GM18519 (cell line): ENCODE measurements at regions not wholly inside any gene's neighbourhood (a gene's known extent, or its start where the extent isn't known, plus 50 kb on each side); places are given as distances from the start of the nearest gene placed in this dataset.
"Not testable (repeated sequence)": the region's sequence is repeated elsewhere in the genome, so short reads cannot be mapped to it uniquely, and the experiment has no call there.

ENCODE experiments used
- ATAC-seq: cut with Tn5 transposase; IDR thresholded peaks from one replicate; pipeline ENCODE4 v1.9.1; 2021; ENCODE audit warnings: mild to moderate bottlenecking, moderate library complexity; ENCODE audit not compliant: unreplicated experiment, low FRiP score

DNA sequence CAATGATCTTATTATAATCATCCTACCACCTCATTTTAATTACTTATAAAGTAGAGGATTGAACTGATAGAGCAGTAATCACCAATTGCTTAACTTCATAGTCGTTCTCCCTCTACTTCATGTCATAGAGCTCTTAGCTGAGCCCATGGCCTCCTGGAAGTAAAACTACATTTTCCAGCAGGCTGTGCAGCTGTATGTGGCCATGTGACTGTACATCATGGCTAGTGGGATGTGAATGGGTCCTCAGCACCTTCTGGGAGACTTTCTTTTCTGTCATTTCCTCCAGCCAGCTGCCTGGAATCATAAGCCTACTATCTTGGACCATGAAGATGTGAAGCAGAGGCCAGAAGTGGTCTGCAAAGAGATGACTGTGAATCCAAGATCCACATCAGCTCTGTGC lies 128.7 kb upstream of the SKOR2 start:
- ATAC-seq = no peak

DNA sequence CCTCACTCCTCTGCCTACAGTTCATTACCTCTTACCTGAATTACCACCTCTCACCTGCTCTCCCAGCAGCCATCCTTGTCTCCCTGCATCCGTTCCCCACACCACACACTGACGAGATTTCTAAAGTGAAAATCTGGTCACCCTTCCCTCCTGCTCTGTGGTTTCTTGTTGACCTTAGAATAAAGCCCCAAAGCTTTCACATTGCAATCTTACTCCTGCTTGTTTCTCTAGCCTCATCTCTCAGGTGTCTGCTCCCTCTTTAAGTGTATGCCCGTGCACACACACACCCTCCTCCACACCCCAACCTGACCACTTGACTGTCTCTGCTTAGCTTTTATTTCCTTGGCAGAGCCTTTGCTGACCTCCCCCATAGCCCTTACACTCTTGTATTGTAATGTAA lies 122.0 kb upstream of the SKOR2 start:
- no peak for ATAC-seq

DNA sequence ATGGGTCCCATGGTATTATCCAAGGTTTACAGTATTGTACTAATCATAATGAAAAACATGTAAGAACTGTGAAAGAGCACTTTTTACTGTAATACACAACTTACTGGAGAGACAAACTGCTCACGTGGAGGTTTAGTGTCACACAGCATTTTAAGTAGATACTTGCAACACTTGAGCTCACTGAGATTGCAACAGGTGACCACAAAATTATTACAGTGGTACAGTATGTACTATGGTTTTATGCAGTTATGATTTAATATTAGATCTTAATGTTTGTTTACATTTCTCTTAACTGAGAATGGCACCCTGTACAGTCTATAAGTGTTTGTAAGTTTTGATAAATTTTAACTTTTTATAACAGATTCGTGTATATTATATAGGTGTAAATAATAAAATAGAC lies 118.6 kb upstream of the SKOR2 start:
- no peak for ATAC-seq

DNA sequence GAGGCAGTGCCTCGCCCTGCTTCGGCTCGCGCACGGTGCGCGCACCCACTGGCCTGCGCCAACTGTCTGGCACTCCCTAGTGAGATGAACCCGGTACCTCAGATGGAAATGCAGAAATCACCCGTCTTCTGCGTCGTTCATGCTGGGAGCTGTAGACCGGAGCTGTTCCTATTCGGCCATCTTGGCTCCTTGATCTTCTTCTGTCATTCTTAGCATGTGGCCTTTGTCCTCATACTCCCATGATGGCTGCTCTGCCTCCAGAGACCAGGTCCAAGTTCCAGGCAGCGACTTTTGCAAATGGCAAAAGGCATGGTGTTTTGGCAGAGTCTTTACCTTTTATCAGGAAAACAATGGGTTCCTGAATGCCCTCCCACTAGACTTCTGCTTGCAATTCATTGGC lies 102.6 kb upstream of the SKOR2 start:
- ATAC-seq = not testable (repeated sequence)

DNA sequence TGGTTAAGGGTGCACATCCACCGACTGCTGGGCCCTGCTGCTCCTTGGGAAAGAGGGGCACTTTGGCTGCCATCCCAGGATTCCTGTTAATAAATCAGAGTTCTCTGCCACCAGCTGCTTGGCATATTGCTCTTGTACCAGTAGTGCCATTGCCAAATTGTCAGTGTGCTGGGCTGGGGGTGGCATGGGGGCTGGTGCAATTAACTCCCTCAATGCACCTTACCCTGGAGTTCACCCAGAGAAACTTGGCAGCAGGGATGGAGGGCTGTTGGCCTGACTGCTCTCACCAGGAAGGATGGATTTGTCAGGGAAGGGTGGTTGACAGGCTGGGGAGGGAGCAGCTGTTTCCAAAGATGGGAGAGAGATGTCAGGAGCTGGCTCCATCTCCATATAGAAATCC lies 94.6 kb upstream of the SKOR2 start:
- no peak for ATAC-seq

DNA sequence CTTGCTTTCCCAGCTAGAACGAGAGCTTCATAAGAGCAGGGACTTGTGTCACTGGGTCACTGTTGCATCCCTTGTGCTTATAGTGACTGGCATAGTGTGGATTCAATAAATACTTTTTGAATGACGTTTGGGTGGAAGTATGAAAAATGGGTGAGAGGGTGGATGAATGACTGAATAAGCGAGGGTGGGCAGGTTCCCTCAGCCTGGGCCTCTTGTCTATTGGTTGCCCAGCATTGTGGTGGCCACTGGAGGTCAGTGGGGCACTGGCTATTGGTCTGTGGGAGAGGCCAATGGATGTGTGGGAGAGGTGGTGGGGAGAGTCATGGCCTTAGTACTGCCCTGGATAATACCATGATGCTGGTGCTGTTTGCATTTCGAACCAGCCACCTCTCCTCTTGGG lies 93.8 kb upstream of the SKOR2 start:
- ATAC-seq = no peak

DNA sequence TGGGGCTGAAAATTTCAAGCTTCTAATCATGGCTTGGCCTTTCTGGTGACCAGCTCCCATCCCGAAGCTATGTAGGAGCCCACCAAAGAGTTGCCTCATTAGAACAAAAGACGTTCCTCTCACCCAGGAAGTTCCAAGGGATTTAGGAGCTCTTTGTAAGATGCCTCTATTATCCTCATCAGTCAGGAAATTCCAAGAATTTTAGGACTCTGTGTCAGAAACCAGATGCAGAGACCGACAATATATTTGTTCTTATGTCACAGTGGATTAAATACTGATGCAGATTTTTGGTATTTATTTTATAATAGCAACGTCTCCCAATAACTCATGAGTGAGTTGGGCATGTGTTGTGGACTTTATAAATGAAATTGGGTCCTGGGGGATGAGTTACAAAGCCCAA lies 91.8 kb upstream of the SKOR2 start:
- ATAC-seq = no peak

DNA sequence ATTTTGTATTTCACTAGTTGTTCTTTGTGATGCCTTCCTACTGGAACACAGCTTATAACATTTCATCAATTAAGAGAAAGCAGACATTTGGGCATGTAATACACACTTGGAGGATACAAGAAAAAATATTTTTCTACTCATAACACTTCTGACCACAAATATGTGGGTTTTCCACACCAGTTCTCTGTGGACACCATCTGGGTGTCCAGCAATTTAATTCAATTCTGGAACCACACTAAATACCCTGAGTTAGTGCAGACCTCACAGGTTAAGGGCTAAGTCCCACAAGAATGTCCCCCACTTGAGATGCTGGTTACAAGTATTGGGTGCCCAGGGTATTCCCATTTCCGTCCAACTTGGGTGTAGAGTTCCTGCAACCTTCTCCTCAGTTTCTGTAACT lies 91.1 kb upstream of the SKOR2 start:
- ATAC-seq = no peak

DNA sequence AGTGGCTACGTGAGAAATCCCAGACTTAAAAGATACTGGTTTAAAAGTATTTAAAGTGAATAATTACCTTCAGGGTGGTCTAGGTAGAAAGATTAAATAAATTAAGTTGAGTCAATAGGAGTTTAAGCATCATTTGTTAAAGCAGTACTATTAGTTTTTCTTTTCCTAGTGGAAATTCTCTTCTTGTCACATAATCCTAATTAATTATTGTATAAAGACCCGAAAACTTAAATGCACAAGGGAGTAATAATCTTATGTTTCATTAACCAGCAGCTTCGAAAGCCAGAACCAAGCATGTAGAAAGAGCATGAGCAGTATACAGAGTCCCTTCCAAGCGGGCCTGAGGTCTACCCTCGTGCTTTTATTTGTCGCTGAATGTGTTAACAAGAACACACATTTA lies 90.2 kb upstream of the SKOR2 start:
- ATAC-seq = no peak

DNA sequence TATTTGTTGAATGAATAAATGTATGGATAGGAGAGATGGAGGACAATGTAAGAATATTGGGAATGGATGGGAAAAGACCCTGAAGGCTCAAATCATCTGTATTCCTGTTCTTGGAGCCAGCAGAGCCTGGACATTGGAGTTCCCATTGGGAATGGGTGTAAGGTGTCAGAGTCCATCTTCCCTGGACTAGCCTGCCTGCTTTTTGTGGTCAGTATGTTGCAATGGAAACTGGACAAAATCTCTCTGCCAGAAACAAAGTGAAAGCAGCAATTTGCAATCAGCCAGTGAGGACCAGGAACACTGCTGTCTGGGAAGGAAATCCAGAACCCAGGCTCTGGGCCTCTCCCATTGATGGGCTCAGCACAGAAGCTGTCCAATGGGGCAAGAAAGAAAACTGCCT lies 83.5 kb upstream of the SKOR2 start:
- no peak for ATAC-seq

DNA sequence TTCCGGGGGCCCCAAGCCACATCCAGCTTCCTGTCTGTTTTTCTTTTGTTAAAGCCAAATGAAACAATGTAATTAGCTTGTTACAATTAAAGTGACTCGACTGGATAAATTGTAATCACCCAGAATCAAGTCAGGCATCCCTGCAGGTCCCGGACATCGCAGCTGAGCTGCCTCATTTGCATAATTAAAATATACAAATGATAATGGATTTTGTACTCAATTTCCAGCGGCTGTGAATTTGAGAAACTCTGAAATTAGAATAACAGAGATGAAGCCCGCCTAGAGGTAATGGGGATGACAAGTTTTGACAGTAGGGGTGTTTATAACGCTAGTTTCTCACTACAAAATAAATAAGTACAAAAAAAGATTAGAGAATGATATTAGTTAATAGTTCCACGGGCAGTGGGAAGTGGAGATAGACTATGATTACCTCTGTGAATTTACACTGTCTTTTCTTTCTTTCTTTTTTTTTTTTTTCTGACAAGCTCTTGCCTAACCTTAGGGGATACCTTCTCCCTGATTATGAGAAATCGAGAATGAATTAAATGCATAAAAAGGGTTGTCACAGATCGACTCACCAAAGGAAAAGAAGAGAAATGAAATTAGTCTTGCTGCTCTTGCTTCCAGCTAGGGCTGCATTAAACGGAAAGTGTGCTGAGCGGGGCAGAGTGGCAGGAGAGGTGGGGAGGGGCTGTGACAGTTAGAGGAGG lies 82.6 kb upstream of the SKOR2 start:
- no peak for ATAC-seq

DNA sequence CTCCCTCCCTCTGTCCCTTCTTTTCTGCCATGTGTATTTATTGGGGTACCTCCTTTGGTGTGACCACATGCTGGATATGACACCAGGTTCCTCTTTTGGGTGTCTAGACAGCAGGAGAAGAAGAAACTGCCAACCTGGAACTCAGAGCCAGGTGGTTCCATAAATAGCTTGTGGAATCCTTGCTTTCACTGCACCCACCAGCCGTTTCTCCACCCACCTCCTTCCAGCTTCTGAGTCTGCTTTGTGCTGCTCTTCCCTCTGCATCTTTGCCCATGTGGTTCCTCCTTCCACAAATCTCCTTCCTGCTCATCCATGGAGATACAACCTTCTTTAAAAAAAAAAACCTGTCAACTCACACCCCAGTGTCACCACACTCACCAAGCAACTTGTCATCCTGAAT lies 80.2 kb upstream of the SKOR2 start:
- no peak for ATAC-seq

DNA sequence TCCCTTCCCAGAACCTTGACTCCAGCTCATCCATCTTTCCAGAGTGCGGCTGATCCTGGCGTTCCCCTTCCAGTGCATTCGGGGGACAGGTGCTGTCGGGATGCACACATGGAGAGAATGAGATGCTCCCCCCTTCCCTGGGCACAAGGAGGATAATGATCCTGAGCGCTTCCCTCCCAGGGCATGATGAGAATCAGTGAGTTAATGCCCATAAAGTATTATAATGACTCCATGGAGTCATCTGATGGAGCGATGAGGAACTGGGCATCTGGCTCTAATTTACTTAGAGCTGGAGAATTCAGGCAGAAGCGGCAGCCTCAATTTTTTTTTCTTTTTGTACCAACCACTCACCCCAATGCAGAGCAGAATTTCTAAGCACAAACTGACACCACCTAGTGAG lies 79.6 kb upstream of the SKOR2 start:
- no peak for ATAC-seq

DNA sequence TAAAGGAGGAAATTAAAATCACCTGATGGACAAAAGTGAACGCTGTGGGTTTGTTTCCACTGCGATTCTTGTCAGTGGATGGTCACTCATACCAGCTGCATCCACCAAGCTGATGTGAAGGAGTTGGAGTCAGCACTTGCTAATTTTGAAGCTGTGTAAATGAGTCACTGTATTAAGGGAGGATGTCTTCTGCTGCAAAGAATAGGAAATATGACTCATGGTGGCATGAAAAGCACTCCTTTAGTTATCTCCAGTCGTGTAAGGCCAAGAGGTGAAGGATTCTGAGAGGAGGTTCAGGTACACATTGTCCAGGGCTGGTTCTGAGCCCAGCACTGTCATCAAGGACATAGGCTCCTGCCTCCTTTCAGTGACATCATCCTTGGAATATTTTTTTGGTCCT lies 71.7 kb upstream of the SKOR2 start:
- no peak for ATAC-seq

DNA sequence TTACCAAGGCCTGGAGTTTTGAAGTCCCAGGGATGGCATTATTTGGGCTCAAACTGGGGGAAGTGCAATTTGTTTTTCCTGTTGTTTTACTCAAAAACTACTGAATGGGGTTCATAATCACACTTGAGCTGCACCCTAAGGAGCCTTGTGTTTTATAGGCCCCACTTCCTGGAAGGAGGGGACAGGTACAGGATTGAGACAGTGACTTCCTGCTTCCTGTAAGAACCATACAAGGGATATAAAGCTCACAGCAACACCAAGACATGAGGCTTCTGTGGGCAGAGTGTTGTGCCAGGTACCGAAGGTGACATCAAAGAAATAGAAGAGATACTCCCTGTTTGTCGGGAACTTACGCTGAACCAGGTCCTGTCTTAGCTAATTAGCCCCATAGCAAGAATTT lies 70.4 kb upstream of the SKOR2 start:
- no peak for ATAC-seq

DNA sequence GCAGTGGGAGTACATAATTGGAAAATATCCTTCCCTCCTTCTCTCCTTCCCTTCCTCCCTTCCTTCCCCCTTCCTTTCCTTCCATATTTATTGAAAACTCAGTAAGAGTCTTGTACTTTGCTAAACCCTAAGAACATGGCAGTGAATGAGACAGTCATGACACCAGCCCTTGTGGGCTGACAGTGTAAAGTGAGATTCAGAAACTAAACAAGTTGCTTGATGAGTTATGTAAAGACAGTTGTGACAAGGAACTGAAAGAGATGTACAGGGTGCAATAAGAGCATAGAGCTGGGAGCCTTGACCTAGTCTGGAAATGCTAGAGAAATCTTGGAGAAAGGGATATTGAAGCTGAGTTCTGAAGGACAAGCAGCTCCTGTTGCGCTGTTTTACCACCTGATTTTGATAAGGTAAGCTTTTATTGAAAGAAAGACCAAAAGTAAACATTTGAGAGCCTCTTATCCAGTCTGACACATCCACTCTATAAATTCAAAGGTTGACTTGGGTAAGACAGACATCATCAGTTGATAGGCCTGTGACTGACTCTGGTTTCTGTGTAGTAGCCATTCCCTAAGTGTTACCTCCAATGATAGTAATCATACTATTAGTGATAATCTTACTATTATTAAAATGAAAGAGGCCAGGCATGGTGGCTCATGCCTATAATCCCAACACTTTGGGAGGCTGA lies 66.5 kb upstream of the SKOR2 start:
- ATAC-seq = no peak

DNA sequence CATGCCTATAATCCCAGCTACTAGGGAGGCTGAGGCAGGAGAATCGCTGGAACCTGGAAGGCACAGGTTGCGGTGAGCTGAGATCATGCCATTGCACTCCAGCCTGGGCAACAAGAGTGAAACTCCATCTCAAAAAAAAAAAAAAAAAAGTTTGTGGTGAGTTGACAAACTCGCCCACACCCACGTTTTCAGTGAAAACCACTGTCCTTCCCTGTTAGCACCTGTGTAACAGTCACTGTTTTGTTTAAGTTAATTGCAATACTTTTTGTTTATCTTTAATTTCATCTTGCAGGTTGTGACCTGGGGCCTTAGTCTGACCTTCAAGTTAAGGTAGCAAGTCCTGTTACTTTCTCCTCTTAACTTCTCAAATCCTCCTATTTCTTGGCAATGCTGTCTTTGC lies 65.5 kb upstream of the SKOR2 start:
- no peak for ATAC-seq

DNA sequence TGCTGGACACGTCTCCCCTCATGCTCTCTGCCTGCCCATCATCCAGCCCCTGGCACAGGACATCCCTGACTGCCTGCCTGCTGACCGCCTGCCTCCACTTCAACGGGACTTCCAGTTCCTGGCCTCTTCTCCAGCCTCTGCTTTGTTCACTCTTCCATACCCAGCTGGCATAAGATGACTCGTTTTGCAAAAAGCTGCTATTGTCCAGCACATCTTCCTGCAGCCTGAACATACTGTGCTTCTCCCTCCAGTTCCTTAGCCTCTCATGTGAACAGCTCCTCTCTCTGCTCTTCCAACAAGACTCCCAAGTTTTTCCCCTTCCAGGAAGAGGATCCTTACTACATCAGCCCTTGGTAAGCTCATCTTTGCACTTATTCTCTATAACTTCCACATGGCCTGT lies 62.4 kb upstream of the SKOR2 start:
- no peak for ATAC-seq

DNA sequence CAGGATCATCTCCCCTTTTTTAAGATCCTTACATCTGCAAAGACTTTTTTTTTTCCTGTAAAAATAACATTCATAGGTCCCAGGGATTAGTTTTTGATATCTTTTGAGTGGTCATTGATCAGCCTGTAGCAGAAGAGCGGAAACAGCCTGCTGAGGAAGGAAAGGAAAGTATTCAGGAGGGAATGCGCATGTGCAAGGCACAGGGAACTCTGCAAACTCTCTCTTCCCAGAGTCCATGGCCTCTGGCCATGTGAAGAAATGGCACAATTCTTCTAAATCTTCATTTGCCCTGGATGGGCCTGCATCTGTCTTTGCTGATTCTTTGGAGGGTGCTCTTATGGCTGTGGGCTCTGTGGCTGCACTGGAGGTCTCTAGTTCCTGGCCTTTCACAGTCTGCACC lies 60.1 kb upstream of the SKOR2 start:
- ATAC-seq = no peak
